ENCODE measurements at regions not wholly inside any gene's neighbourhood (a gene's known extent, or its start where the extent isn't known, plus 50 kb on each side); places are given as distances from the start of the nearest gene placed in this dataset.
"Not testable (repeated sequence)": the region's sequence is repeated elsewhere in the genome, so short reads cannot be mapped to it uniquely, and the experiment has no call there.

GRCh38 chr13:18213511-18213910, 968.1 kb downstream of the TUBA3C start:
- Mint-ChIP-seq H3K36me3 (ENCODE audit: low read depth) (peaks cover 11% of the 10 kb centered on the region), H3K9me3 (peaks cover 63% of the 10 kb centered on the region)
- H3K27me3 Mint-ChIP-seq (ENCODE audit: low read depth, poor library complexity); DNase-seq; H3K4me1 Mint-ChIP-seq; H3K4me3 Mint-ChIP-seq; H3K27ac Mint-ChIP-seq: not testable (repeated sequence)

- no peak for TF ChIP-seq CTCF (IDR thresholded peaks at IDR 0.05)
- no peaks in the 10 kb centered on the region for H3K4me1 Mint-ChIP-seq
- peaks cover 11% of the 10 kb centered on the region for H3K36me3 Mint-ChIP-seq (ENCODE audit: low read depth)
- DNase-seq = no peak
- H3K9me3 Mint-ChIP-seq = peaks cover 70% of the 10 kb centered on the region
- no peak overlapping the region for H3K4me3 Mint-ChIP-seq
- H3K27me3 Mint-ChIP-seq (ENCODE audit: low read depth, poor library complexity) = no peaks in the 10 kb centered on the region
- H3K27ac Mint-ChIP-seq = no peak overlapping the region
These were observed 968.8 kb downstream of the TUBA3C start for GRCh38 chr13:18212873-18213272.

- not testable (repeated sequence) for DNase-seq; H3K27ac Mint-ChIP-seq; H3K4me3 Mint-ChIP-seq; H3K27me3 Mint-ChIP-seq (ENCODE audit: low read depth, poor library complexity); H3K4me1 Mint-ChIP-seq
- Mint-ChIP-seq H3K36me3 (ENCODE audit: low read depth) (peaks cover 11% of the 10 kb centered on the region), H3K9me3 (peaks cover 71% of the 10 kb centered on the region)
These were observed 969.7 kb downstream of the TUBA3C start for GRCh38 chr13:18211752-18212560.

- H3K4me1 Mint-ChIP-seq; H3K36me3 Mint-ChIP-seq (ENCODE audit: low read depth); H3K27me3 Mint-ChIP-seq (ENCODE audit: low read depth, poor library complexity); DNase-seq; H3K4me3 Mint-ChIP-seq; H3K27ac Mint-ChIP-seq: not testable (repeated sequence)
- H3K9me3 Mint-ChIP-seq = peaks cover 61% of the 10 kb centered on the region
These were observed 976.9 kb downstream of the TUBA3C start for GRCh38 chr13:18204614-18205178.

GRCh38 chr13:18195365-18195678, 986.3 kb downstream of the TUBA3C start:
- H3K27me3 Mint-ChIP-seq (ENCODE audit: low read depth, poor library complexity); H3K36me3 Mint-ChIP-seq (ENCODE audit: low read depth); H3K27ac Mint-ChIP-seq; H3K4me3 Mint-ChIP-seq; H3K4me1 Mint-ChIP-seq; DNase-seq: not testable (repeated sequence)
- H3K9me3 Mint-ChIP-seq = peaks cover 53% of the 10 kb centered on the region

GRCh38 chr13:18194631-18195364, 986.8 kb downstream of the TUBA3C start:
- H3K9me3 Mint-ChIP-seq = peaks cover 53% of the 10 kb centered on the region
- not testable (repeated sequence) for H3K36me3 Mint-ChIP-seq (ENCODE audit: low read depth); DNase-seq; H3K4me1 Mint-ChIP-seq; H3K4me3 Mint-ChIP-seq; H3K27me3 Mint-ChIP-seq (ENCODE audit: low read depth, poor library complexity); H3K27ac Mint-ChIP-seq

GRCh38 chr13:18194104-18194503, 987.5 kb downstream of the TUBA3C start:
- H3K27ac Mint-ChIP-seq; H3K4me1 Mint-ChIP-seq; H3K36me3 Mint-ChIP-seq (ENCODE audit: low read depth); DNase-seq; H3K27me3 Mint-ChIP-seq (ENCODE audit: low read depth, poor library complexity); H3K4me3 Mint-ChIP-seq: not testable (repeated sequence)
- H3K9me3 Mint-ChIP-seq = peaks cover 56% of the 10 kb centered on the region
